HCT116 (cell line): ENCODE measurements at regions not wholly inside any gene's neighbourhood (a gene's known extent, or its start where the extent isn't known, plus 50 kb on each side); places are given as distances from the start of the nearest gene placed in this dataset.

Experiments used
- ATAC-seq: fragments of 200-7000 bp; cut with Tn5 transposase; 2 replicates; pipeline ENCODE4 v1.9.1; 2020; ENCODE audit warnings: mild to moderate bottlenecking, moderate library complexity
- BruUV-seq: library from RNA; stranded (reverse); fragments of 400-500 nt; replicated peaks from 2 replicates; lab custom pipeline; 2021; lab: Mats Ljungman, UMichigan
- CTCF ChIA-PET: fragments of 300-600 bp; sonication (Branson Sonifier 250); formaldehyde crosslinking; loops from one replicate; lab custom pipeline; 2021; ENCODE audit warnings: antibody characterized with exemption; lab: Charles Lee
- POLR2A ChIA-PET: fragments of 300-600, 350-600 bp; sonication (Branson Sonifier 250); formaldehyde crosslinking; loops from one replicate; lab custom pipeline; 2021; ENCODE audit warnings: antibody characterized with exemption; lab: Charles Lee
- RAD21 ChIA-PET, 2 experiments: fragments of 300-600 bp; sonication (Branson Sonifier 250); formaldehyde crosslinking; loops; one replicate each; lab custom pipeline; 2023; ENCODE audit warnings: low total read pairs in 2 of 2; ENCODE audit not compliant: uncharacterized antibody in 2 of 2, unreplicated experiment in 2 of 2, low non-redundant PET in 1 of 2; lab: Charles Lee
- DNase-seq: peaks from one replicate; pipeline ENCODE4 v3.0.0-alpha.2; 2010; ENCODE audit warnings: low read depth, low spot score
- H2AFZ ChIP-seq: fragments of 200-600 bp; shearing (Covaris generic), sonication (generic); 2 replicates; pipeline ENCODE4 v1.6.1; 2017; ENCODE audit warnings: low read depth, mixed run types, mixed read lengths, antibody characterized with exemption, low read length; ENCODE audit not compliant: poor library complexity, severe bottlenecking
- H3K27ac ChIP-seq: 2 replicates; pipeline ENCODE4 v1.5.1; 2012; ENCODE audit warnings: low read depth, low read length
- H3K27me3 ChIP-seq: fragments of 200-600 bp; sonication (generic); 2 replicates; pipeline ENCODE4 v1.6.1; 2016; ENCODE audit warnings: mixed run types, low read length, mixed read lengths; ENCODE audit not compliant: insufficient read depth
- H3K36me3 ChIP-seq, 2 experiments: fragments of 200-500 bp in 1 of 2; fragments of 200-600 bp in 1 of 2; sonication (Bioruptor generic) in 1 of 2; sonication (generic) in 1 of 2; 2 replicates each; pipeline versions ENCODE4 v1.5.1 to v1.6.1; 2014 to 2016; ENCODE audit warnings: low read length in 2 of 2, inconsistent platforms in 1 of 2, mixed read lengths in 1 of 2, mixed run types in 1 of 2; ENCODE audit not compliant: insufficient read depth in 2 of 2, control insufficient read depth in 1 of 2
- H3K4me1 ChIP-seq, 2 experiments: fragments of 200-600 bp in 1 of 2; sonication (generic) in 1 of 2; 2 replicates each; pipeline versions ENCODE4 v1.5.1 to v1.6.1; 2012 to 2017; ENCODE audit warnings: low read length in 2 of 2, inconsistent platforms in 1 of 2, mild to moderate bottlenecking in 1 of 2, mixed read lengths in 1 of 2, mixed run types in 1 of 2, moderate library complexity in 1 of 2; ENCODE audit not compliant: insufficient read depth in 2 of 2, control insufficient read depth in 1 of 2
- H3K4me2 ChIP-seq: fragments of 200-600 bp; sonication (generic); 2 replicates; pipeline ENCODE4 v1.6.1; 2017; ENCODE audit warnings: mixed run types, low read length, mixed read lengths
- H3K4me3 ChIP-seq, 2 experiments: fragments of 200-600 bp in 1 of 2; sonication (generic) in 1 of 2; replicated peaks in 1 of 2; 2 replicates each; pipeline ENCODE4 v1.5.1; 2011 to 2016; ENCODE audit warnings: low read length in 2 of 2, control low read depth in 1 of 2, low read depth in 1 of 2, mild to moderate bottlenecking in 1 of 2, mixed read lengths in 1 of 2, mixed run types in 1 of 2
- H3K79me2 ChIP-seq: fragments of 200-600 bp; sonication (generic); 2 replicates; pipeline ENCODE4 v1.6.1; 2017; ENCODE audit warnings: mild to moderate bottlenecking, mixed run types, low read length, moderate library complexity, mixed read lengths; ENCODE audit not compliant: insufficient read depth
- H3K9ac ChIP-seq: fragments of 200-600 bp; sonication (generic); 2 replicates; pipeline ENCODE4 v1.6.1; 2016; ENCODE audit warnings: low read length, mixed read lengths
- H3K9me2 ChIP-seq: fragments of 200-600 bp; sonication (generic), shearing (Covaris generic); 2 replicates; pipeline ENCODE4 v1.6.1; 2017; ENCODE audit warnings: mixed run types, mild to moderate bottlenecking, moderate library complexity; ENCODE audit not compliant: insufficient read depth
- H3K9me3 ChIP-seq, 2 experiments: fragments of 200-500 bp in 1 of 2; fragments of 200-600 bp in 1 of 2; sonication (Bioruptor generic) in 1 of 2; sonication (generic) in 1 of 2; 2 replicates each; pipeline ENCODE4 v1.6.1; 2014 to 2017; ENCODE audit warnings: low read length in 2 of 2, mixed read lengths in 2 of 2, inconsistent platforms in 1 of 2, low read depth in 1 of 2, mild to moderate bottlenecking in 1 of 2, mixed run types in 1 of 2, moderate library complexity in 1 of 2; ENCODE audit not compliant: control insufficient read depth in 1 of 2, insufficient read depth in 1 of 2
- H4K20me1 ChIP-seq: fragments of 200-600 bp; sonication (generic), shearing (Covaris generic); 2 replicates; pipeline ENCODE4 v1.6.1; 2017; ENCODE audit warnings: mixed run types, mild to moderate bottlenecking, moderate library complexity; ENCODE audit not compliant: insufficient read depth
- ELF1 ChIP-seq: IDR thresholded peaks from 2 replicates; pipeline ENCODE4 v1.6.1; 2012; ENCODE audit warnings: low read depth, borderline replicate concordance
- EZH2phosphoT487 ChIP-seq: fragments of 200-600 bp; IDR thresholded peaks from 2 replicates; pipeline ENCODE4 v1.6.1; 2018; ENCODE audit warnings: antibody characterized with exemption, borderline replicate concordance
- JUND ChIP-seq: IDR thresholded peaks from 2 replicates; pipeline ENCODE4 v1.6.1; 2012
- POLR2A ChIP-seq: IDR thresholded peaks from 2 replicates; pipeline ENCODE4 v1.7.0; 2011; ENCODE audit warnings: borderline replicate concordance; ENCODE audit not compliant: insufficient read depth, insufficient read length; ENCODE audit errors: extremely low read depth
- RAD21 ChIP-seq: IDR thresholded peaks from 2 replicates; pipeline ENCODE4 v1.6.1; 2012; ENCODE audit warnings: low read depth, mild to moderate bottlenecking
- SIN3A ChIP-seq: IDR thresholded peaks from 2 replicates; pipeline ENCODE4 v1.6.1; 2012; ENCODE audit warnings: low read depth
- TCF7L2 ChIP-seq: IDR thresholded peaks from 2 replicates; pipeline ENCODE4 v1.7.0; 2011; ENCODE audit warnings: borderline replicate concordance, inconsistent platforms; ENCODE audit not compliant: insufficient read depth, insufficient read length; ENCODE audit errors: extremely low read depth
- ZNF274 ChIP-seq: fragments of 200-500 bp; sonication (Bioruptor generic); IDR thresholded peaks from 2 replicates; pipeline ENCODE4 v1.6.1; 2014; ENCODE audit warnings: mild to moderate bottlenecking, low read depth, low read length, inconsistent platforms
- intact Hi-C: fragments of 100-400 bp; cut with micrococcal nuclease; formaldehyde crosslinking; loops from 2 replicates; pipeline ENCODE4 v1.10.0; 2022
- TF ChIP-seq, protein P1 (sequence below): IDR thresholded peaks from 2 replicates; pipeline ENCODE4 v1.6.1; 2012

DNA sequence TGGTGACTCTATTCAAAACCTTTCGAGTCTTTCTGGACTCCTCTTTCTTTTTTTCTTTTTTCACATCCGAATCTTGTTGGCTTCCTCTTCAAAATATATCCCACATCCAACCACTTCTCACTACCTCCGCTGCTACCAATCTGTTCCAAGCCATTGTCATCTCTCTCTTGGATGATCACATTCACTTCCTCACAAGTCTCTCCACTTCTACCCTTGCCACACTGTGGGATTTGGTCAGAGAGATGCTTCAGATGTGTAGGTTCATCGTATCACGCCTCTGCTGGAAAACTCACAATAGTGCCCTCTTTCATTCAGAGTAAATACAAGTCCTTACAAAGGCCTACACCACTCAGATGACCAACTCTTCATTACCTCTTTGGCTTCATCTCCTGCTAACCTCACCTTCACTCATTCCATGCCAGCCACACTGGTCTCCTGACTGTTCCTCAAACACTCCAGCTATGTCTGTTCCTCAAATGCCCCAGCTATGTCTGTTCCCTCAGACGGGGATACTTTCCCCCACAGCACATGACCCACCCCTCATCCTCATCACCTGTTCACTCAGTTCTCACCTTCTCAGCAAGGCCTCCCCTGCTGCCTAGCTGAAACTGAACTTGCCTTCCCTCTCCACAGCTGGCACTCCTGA is 67.2 kb upstream of the PELI1 start:
- Histone ChIP-seq H3K4me1 (0 out of 4 replicates have a peak, but pooled peaks cover 0 to 6% of the 10 kb centered on the region in 2 experiments), H3K36me3 (no peaks in the 10 kb centered on the region), H3K4me3 (no peak overlapping the region), H2AFZ (no peak overlapping the region), H3K79me2 (no peaks in the 10 kb centered on the region), H3K9me3 (no peaks in the 10 kb centered on the region), H3K9ac (no peak overlapping the region), H3K27ac (no peak overlapping the region), H3K4me2 (no peak overlapping the region), H4K20me1 (no peaks in the 10 kb centered on the region), H3K27me3 (no peaks in the 10 kb centered on the region), H3K9me2 (no peaks in the 10 kb centered on the region)
- DNase-seq: no peak
- no TSS peak for BruUV-seq
- CTCF ChIA-PET: no interaction called here
- no peak for TF ChIP-seq TCF7L2
- no peak for TF ChIP-seq EZH2phosphoT487
- TF ChIP-seq JUND: no peak
- TF ChIP-seq, protein P1, sequence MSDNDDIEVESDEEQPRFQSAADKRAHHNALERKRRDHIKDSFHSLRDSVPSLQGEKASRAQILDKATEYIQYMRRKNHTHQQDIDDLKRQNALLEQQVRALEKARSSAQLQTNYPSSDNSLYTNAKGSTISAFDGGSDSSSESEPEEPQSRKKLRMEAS: no peak
- POLR2A ChIA-PET: no interaction called here
- RAD21 ChIA-PET: no interaction called here
- no peak for ATAC-seq
- intact Hi-C loops: no loop called here

DNA sequence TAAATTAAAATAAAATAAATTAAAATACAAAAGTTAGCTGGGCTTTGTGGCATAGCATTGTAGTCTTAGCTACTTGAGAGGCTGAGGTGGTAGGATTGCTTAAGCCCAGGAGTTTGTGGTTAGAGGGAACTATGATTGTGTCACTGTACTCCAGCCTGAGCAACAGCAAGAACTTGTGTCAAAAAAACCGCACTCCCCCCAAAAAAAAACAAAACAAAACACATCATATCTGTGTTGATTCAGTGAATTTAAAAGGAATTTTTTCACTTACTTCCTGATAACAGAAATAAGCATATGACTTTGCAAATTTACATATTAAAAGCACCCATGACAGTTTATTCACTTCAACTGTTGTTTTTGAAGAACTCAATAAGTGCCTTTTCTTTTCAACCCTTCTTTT is 68.1 kb upstream of the PELI1 start:
- no peaks in the 10 kb centered on the region for H3K9me3 ChIP-seq
- intact Hi-C loops: no loop called here
- H3K4me2 ChIP-seq: no peak overlapping the region
- CTCF ChIA-PET: no interaction called here
- POLR2A ChIA-PET: no interaction called here
- H3K4me3 ChIP-seq: no peak overlapping the region
- no peak overlapping the region for H3K9ac ChIP-seq
- H3K36me3 ChIP-seq: no peaks in the 10 kb centered on the region
- no peak overlapping the region for H2AFZ ChIP-seq
- no peaks in the 10 kb centered on the region for H4K20me1 ChIP-seq
- TF ChIP-seq POLR2A (no peak), ELF1 (no peak), ZNF274 (no peak), SIN3A (no peak), RAD21 (no peak)
- RAD21 ChIA-PET: no interaction called here
- H3K79me2 ChIP-seq: no peaks in the 10 kb centered on the region
- no peak for DNase-seq
- no peaks in the 10 kb centered on the region for H3K9me2 ChIP-seq
- H3K27me3 ChIP-seq: no peaks in the 10 kb centered on the region
- H3K4me1 ChIP-seq: 0 out of 4 replicates have a peak, but pooled peaks cover 0 to 6% of the 10 kb centered on the region in 2 experiments
- ATAC-seq: no peak
- BruUV-seq: no TSS peak
- H3K27ac ChIP-seq: no peak overlapping the region
